IMR-90 (cell line): ENCODE measurements at regions not wholly inside any gene's neighbourhood (a gene's known extent, or its start where the extent isn't known, plus 50 kb on each side); places are given as distances from the start of the nearest gene placed in this dataset.

Experiments
- BHLHE40 ChIP-seq: fragments of 150-350 bp; IDR thresholded peaks from 2 replicates; pipeline ENCODE4 v1.6.1; 2016; ENCODE audit warnings: mild to moderate bottlenecking, low read depth, low read length
- CEBPB ChIP-seq: IDR thresholded peaks from 2 replicates; pipeline ENCODE4 v1.6.1; 2012; ENCODE audit warnings: low read depth, low read length, improper control_type of control experiment
- CHD1 ChIP-seq: IDR thresholded peaks from 2 replicates; pipeline ENCODE4 v1.6.1; 2012; ENCODE audit warnings: low read depth, low read length, improper control_type of control experiment
- ELK1 ChIP-seq: fragments of 150-350 bp; IDR thresholded peaks from 2 replicates; pipeline ENCODE4 v1.6.1; 2016; ENCODE audit warnings: low read depth, mild to moderate bottlenecking, low read length, moderate library complexity, borderline replicate concordance
- MAFK ChIP-seq: IDR thresholded peaks from 2 replicates; pipeline ENCODE4 v1.6.1; 2012; ENCODE audit warnings: low read depth, low read length, improper control_type of control experiment
- MAZ ChIP-seq: IDR thresholded peaks from 2 replicates; pipeline ENCODE4 v1.6.1; 2012; ENCODE audit warnings: low read depth, mild to moderate bottlenecking, low read length, improper control_type of control experiment, moderate library complexity, borderline replicate concordance
- MXI1 ChIP-seq: IDR thresholded peaks from 2 replicates; pipeline ENCODE4 v1.6.1; 2012; ENCODE audit warnings: low read depth, mild to moderate bottlenecking, low read length, moderate library complexity, borderline replicate concordance
- POLR2A ChIP-seq: IDR thresholded peaks from 2 replicates; pipeline ENCODE4 v1.6.1; 2012; ENCODE audit warnings: mild to moderate bottlenecking, low read depth, low read length
- RAD21 ChIP-seq: IDR thresholded peaks from 2 replicates; pipeline ENCODE4 v1.6.1; 2012; ENCODE audit warnings: low read length, improper control_type of control experiment
- RCOR1 ChIP-seq: IDR thresholded peaks from 2 replicates; pipeline ENCODE4 v1.6.1; 2012; ENCODE audit warnings: mild to moderate bottlenecking, low read length, improper control_type of control experiment; ENCODE audit not compliant: insufficient replicate concordance
- RFX5 ChIP-seq: IDR thresholded peaks from 2 replicates; pipeline ENCODE4 v1.8.0; 2012; ENCODE audit warnings: low read depth, mild to moderate bottlenecking, low read length, moderate library complexity
- SMC3 ChIP-seq: fragments of 150-350 bp; IDR thresholded peaks from 2 replicates; pipeline ENCODE4 v1.6.1; 2016; ENCODE audit warnings: low read depth, mild to moderate bottlenecking, antibody characterized with exemption, low read length, moderate library complexity
- USF2 ChIP-seq: fragments of 150-350 bp; IDR thresholded peaks from 2 replicates; pipeline ENCODE4 v1.6.1; 2017; ENCODE audit warnings: mild to moderate bottlenecking, antibody characterized with exemption, low read length, low read depth
- TF ChIP-seq, protein P1 (sequence below): conservative IDR thresholded peaks from 2 replicates; pipeline ENCODE4 v1.5.1; 2012; ENCODE audit warnings: mild to moderate bottlenecking, low read depth, low read length, improper control_type of control experiment

- TF ChIP-seq, protein P1, sequence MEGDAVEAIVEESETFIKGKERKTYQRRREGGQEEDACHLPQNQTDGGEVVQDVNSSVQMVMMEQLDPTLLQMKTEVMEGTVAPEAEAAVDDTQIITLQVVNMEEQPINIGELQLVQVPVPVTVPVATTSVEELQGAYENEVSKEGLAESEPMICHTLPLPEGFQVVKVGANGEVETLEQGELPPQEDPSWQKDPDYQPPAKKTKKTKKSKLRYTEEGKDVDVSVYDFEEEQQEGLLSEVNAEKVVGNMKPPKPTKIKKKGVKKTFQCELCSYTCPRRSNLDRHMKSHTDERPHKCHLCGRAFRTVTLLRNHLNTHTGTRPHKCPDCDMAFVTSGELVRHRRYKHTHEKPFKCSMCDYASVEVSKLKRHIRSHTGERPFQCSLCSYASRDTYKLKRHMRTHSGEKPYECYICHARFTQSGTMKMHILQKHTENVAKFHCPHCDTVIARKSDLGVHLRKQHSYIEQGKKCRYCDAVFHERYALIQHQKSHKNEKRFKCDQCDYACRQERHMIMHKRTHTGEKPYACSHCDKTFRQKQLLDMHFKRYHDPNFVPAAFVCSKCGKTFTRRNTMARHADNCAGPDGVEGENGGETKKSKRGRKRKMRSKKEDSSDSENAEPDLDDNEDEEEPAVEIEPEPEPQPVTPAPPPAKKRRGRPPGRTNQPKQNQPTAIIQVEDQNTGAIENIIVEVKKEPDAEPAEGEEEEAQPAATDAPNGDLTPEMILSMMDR: no peak
- no peak for TF ChIP-seq USF2
- TF ChIP-seq CHD1: no peak
- TF ChIP-seq CEBPB: no peak
- no peak for TF ChIP-seq MAZ
- TF ChIP-seq RAD21: no peak
- TF ChIP-seq SMC3: no peak
- TF ChIP-seq RFX5: no peak
- TF ChIP-seq POLR2A: no peak
- no peak for TF ChIP-seq BHLHE40
- no peak for TF ChIP-seq MXI1
- no peak for TF ChIP-seq MAFK
- TF ChIP-seq RCOR1: no peak
- no peak for TF ChIP-seq ELK1
Observed at GRCh38 chr16:61042737-61043136, 993.5 kb downstream of the CDH8 start.
